OCI-LY1 (cell line): ENCODE measurements at regions not wholly inside any gene's neighbourhood (a gene's known extent, or its start where the extent isn't known, plus 50 kb on each side); places are given as distances from the start of the nearest gene placed in this dataset.

Experiments used
- H2AFZ ChIP-seq: fragments of 200-600 bp; sonication (generic), shearing (Covaris generic); 2 replicates; pipeline ENCODE4 v1.6.0; 2014; ENCODE audit warnings: antibody characterized with exemption, mild to moderate bottlenecking, low read length
- H3F3A ChIP-seq: fragments of 200-600 bp; sonication (generic), shearing (Covaris generic); 2 replicates; pipeline ENCODE4 v1.6.0; 2014; ENCODE audit warnings: mild to moderate bottlenecking, antibody characterized with exemption, low read length, moderate library complexity; ENCODE audit not compliant: insufficient read depth
- H3K27ac ChIP-seq: fragments of 200-600 bp; sonication (generic); 2 replicates; pipeline ENCODE4 v1.5.1; 2014; ENCODE audit warnings: low read length, mixed run types, mild to moderate bottlenecking, low read depth; ENCODE audit not compliant: poor library complexity, severe bottlenecking
- H3K27me3 ChIP-seq: fragments of 200-600 bp; sonication (generic); 2 replicates; pipeline ENCODE4 v1.6.0; 2014; ENCODE audit warnings: antibody characterized with exemption, mild to moderate bottlenecking, low read length, moderate library complexity; ENCODE audit not compliant: insufficient read depth
- H3K36me3 ChIP-seq: fragments of 200-600 bp; sonication (generic); 2 replicates; pipeline ENCODE4 v1.6.1; 2014; ENCODE audit warnings: mild to moderate bottlenecking, antibody characterized with exemption, low read length, moderate library complexity, mixed read lengths; ENCODE audit not compliant: insufficient read depth
- H3K4me1 ChIP-seq: fragments of 200-600 bp; sonication (generic); 2 replicates; pipeline ENCODE4 v1.5.1; 2014; ENCODE audit warnings: mild to moderate bottlenecking, low read length, moderate library complexity; ENCODE audit not compliant: insufficient read depth, severe bottlenecking
- H3K4me2 ChIP-seq: fragments of 200-600 bp; sonication (generic), shearing (Covaris generic); 2 replicates; pipeline ENCODE4 v1.6.1; 2014; ENCODE audit warnings: low read length
- H3K4me3 ChIP-seq: fragments of 200-600 bp; sonication (generic); 2 replicates; pipeline ENCODE4 v1.5.1; 2014; ENCODE audit warnings: low read length, low read depth, mild to moderate bottlenecking, mixed read lengths; ENCODE audit not compliant: poor library complexity, severe bottlenecking
- H3K79me2 ChIP-seq: fragments of 200-600 bp; shearing (Covaris generic); 2 replicates; pipeline ENCODE4 v1.6.1; 2016; ENCODE audit warnings: mixed run types, low read length, mixed read lengths; ENCODE audit not compliant: insufficient read depth
- H3K9ac ChIP-seq: fragments of 200-600 bp; sonication (generic), shearing (Covaris generic); 2 replicates; pipeline ENCODE4 v1.6.1; 2014; ENCODE audit warnings: mild to moderate bottlenecking, low read length, mixed read lengths
- H3K9me2 ChIP-seq: fragments of 200-600 bp; sonication (generic), shearing (Covaris generic); 2 replicates; pipeline ENCODE4 v1.6.1; 2014; ENCODE audit warnings: low read depth, mild to moderate bottlenecking, low read length, mixed read lengths
- H3K9me3 ChIP-seq: fragments of 200-600 bp; shearing (Covaris generic); 2 replicates; pipeline ENCODE4 v1.6.1; 2014; ENCODE audit warnings: low read length, mixed read lengths
- H4K20me1 ChIP-seq: fragments of 200-600 bp; sonication (generic), shearing (Covaris generic); 2 replicates; pipeline ENCODE4 v1.6.0; 2016; ENCODE audit warnings: mild to moderate bottlenecking, low read length; ENCODE audit not compliant: insufficient read depth
- EZH2 ChIP-seq: fragments of 200-600 bp; sonication (generic), shearing (Covaris generic); IDR thresholded peaks from 2 replicates; pipeline ENCODE4 v1.8.0; 2017; ENCODE audit warnings: borderline replicate concordance, mixed run types, mild to moderate bottlenecking, antibody characterized with exemption, low read length, moderate library complexity, mixed read lengths
- TF ChIP-seq, protein P1 (sequence below): fragments of 200-600 bp; sonication (generic), shearing (Covaris generic); IDR thresholded peaks from 2 replicates; pipeline ENCODE4 v1.5.1; 2017; ENCODE audit warnings: mild to moderate bottlenecking, antibody characterized with exemption, low read length, moderate library complexity, mixed read lengths

DNA sequence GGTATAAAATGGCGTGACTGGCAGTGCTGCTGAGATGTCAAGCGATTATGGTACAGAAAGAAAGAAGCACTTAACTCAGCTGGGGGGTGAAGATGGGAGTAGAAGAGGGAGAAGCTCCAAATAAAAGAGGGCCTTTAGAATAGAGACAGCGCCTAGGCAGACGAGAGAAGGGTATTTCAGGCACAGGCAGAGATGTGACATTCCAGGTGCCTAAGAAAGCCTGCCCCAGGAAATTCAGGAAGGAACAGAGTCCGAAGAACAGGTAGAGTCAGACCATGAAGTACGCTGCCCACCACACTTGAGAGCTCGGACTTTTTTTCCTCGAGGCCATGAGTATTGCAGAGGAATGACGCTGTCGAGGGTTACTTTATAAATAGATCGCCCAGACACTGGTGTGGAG, 170.9 kb upstream of the ATF7IP start:
- no peaks in the 10 kb centered on the region for H3K9me2 ChIP-seq
- H3K36me3 ChIP-seq: no peaks in the 10 kb centered on the region
- H3F3A ChIP-seq: no peaks in the 10 kb centered on the region
- no peaks in the 10 kb centered on the region for H3K79me2 ChIP-seq
- H3K27me3 ChIP-seq: no peaks in the 10 kb centered on the region
- no peak overlapping the region for H3K27ac ChIP-seq
- H3K9me3 ChIP-seq: no peaks in the 10 kb centered on the region
- no peak for TF ChIP-seq EZH2
- TF ChIP-seq, protein P1, sequence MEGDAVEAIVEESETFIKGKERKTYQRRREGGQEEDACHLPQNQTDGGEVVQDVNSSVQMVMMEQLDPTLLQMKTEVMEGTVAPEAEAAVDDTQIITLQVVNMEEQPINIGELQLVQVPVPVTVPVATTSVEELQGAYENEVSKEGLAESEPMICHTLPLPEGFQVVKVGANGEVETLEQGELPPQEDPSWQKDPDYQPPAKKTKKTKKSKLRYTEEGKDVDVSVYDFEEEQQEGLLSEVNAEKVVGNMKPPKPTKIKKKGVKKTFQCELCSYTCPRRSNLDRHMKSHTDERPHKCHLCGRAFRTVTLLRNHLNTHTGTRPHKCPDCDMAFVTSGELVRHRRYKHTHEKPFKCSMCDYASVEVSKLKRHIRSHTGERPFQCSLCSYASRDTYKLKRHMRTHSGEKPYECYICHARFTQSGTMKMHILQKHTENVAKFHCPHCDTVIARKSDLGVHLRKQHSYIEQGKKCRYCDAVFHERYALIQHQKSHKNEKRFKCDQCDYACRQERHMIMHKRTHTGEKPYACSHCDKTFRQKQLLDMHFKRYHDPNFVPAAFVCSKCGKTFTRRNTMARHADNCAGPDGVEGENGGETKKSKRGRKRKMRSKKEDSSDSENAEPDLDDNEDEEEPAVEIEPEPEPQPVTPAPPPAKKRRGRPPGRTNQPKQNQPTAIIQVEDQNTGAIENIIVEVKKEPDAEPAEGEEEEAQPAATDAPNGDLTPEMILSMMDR: no peak
- no peak overlapping the region for H3K4me2 ChIP-seq
- no peak overlapping the region for H3K9ac ChIP-seq
- no peaks in the 10 kb centered on the region for H4K20me1 ChIP-seq
- H3K4me3 ChIP-seq: no peak overlapping the region
- peaks cover 23% of the 10 kb centered on the region for H3K4me1 ChIP-seq
- no peak overlapping the region for H2AFZ ChIP-seq

DNA sequence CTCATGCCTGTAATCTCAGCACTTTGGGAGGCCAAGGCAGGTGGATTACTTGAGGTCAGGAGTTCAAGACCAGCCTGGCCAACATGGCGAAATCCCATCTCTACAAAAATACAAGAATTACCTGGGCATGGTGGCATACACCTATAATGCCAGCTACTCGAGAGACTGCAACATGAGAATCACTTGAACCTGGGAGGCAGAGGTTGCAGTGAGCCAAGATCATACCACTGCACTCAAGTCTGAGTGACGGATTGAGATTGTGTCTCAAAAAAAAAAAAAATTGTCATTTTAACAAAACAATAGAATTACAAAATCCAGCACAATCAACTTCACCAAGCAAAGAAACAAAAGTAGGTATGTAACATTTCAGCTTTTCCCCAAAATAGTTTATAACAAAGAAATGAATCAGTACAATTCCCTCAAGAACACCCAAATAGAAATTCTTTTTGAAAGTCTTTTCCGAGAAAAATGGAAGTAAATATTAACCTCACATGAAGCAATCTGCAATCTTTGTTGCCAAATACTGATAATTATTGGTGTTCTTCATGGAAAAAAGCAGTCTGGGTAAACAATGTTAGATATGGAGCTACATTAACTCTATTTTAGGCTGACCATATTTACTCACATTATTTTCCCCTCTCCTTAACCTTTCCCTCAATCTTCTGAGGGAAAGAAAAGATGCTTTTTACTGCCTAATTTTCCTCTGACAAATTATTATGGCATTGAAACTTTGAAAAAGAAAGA, 165.9 kb upstream of the ATF7IP start:
- TF ChIP-seq, protein P1: no peak
- TF ChIP-seq EZH2: no peak
- Histone ChIP-seq H3K36me3 (no peaks in the 10 kb centered on the region), H4K20me1 (no peaks in the 10 kb centered on the region), H3K9me2 (no peaks in the 10 kb centered on the region), H3K27me3 (no peaks in the 10 kb centered on the region), H3K79me2 (no peaks in the 10 kb centered on the region), H2AFZ (no peak overlapping the region), H3F3A (no peaks in the 10 kb centered on the region), H3K9me3 (no peaks in the 10 kb centered on the region), H3K9ac (no peak overlapping the region), H3K4me1 (no peaks in the 10 kb centered on the region), H3K27ac (no peak overlapping the region), H3K4me3 (no peak overlapping the region), H3K4me2 (no peak overlapping the region)

DNA sequence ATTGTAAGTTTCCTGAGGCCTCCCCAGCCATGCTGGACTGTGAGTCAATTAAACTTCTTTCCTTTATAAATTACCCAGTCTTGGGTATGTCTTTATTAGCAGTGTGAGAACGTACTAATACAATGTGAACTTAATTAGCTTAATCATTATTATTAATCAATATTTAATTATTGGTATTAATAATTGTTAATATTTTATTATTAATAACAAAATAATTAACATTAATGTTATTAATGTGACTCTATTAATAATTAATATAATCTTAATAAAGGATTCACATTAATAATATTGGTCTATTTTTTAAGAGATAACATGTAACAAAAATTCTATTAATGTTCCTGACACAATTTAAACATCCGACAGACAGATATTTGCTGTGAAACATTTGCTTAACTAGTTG, 164.9 kb upstream of the ATF7IP start:
- Histone ChIP-seq H3K9me3 (no peaks in the 10 kb centered on the region), H3K79me2 (no peaks in the 10 kb centered on the region), H2AFZ (no peak overlapping the region), H3K4me1 (no peaks in the 10 kb centered on the region), H3K4me2 (no peak overlapping the region), H3K4me3 (no peak overlapping the region), H3K9me2 (no peaks in the 10 kb centered on the region), H3K27me3 (no peaks in the 10 kb centered on the region), H3K36me3 (no peaks in the 10 kb centered on the region), H3K27ac (no peak overlapping the region), H3F3A (no peaks in the 10 kb centered on the region), H4K20me1 (no peaks in the 10 kb centered on the region), H3K9ac (no peak overlapping the region)
- TF ChIP-seq EZH2: no peak

DNA sequence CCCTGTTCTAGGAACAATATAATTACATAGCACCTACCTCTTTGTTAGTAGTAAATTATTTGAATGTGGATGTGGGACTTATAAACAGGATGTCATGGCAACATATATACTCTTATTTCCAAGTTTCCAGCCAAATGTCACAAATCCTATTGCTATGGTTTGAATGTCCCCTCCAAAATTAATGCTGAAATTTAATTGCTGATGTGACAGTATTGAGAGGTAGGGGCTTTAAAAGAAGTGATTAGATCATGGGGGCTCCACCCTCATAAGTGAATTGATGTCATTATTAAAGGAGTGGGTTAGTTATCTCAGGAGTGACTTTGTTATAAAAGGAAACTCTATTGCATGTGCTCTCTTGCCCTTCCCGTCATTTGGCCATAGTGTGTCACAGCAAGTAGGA, 164.2 kb upstream of the ATF7IP start:
- TF ChIP-seq EZH2: no peak
- TF ChIP-seq, protein P1: no peak
- H2AFZ ChIP-seq: no peak overlapping the region
- H3K36me3 ChIP-seq: no peaks in the 10 kb centered on the region
- H3K4me3 ChIP-seq: no peak overlapping the region
- no peaks in the 10 kb centered on the region for H4K20me1 ChIP-seq
- no peaks in the 10 kb centered on the region for H3K79me2 ChIP-seq
- no peak overlapping the region for H3K27ac ChIP-seq
- H3K27me3 ChIP-seq: no peaks in the 10 kb centered on the region
- no peak overlapping the region for H3K4me2 ChIP-seq
- H3K9me3 ChIP-seq: no peaks in the 10 kb centered on the region
- H3K4me1 ChIP-seq: no peaks in the 10 kb centered on the region
- no peak overlapping the region for H3K9ac ChIP-seq
- no peaks in the 10 kb centered on the region for H3K9me2 ChIP-seq
- H3F3A ChIP-seq: no peaks in the 10 kb centered on the region
